ENCODE measurements at regions not wholly inside any gene's neighbourhood (a gene's known extent, or its start where the extent isn't known, plus 50 kb on each side); places are given as distances from the start of the nearest gene placed in this dataset.

DNA sequence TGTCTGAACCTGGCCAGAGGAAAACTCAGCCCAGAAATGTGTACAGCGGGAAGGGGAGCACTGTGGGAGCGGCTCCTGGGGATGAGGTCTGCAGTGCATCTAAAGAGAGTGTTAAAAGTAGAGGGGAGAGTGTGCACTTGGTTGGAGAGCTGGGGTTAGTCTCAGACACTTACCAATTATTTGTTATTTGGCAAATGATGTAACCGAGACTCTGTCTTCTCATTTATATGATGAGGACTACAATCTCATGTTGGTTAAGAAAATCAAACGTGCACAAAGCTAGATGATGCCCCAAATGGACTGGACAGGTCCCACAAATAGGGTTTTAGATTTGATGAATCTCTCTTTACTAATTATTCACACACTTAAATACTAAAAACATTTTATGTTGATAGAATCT lies 962.4 kb downstream of the GATA3 start:
- DNase-seq (ENCODE audit: low spot score), result no peak
- TF ChIP-seq, protein P1, sequence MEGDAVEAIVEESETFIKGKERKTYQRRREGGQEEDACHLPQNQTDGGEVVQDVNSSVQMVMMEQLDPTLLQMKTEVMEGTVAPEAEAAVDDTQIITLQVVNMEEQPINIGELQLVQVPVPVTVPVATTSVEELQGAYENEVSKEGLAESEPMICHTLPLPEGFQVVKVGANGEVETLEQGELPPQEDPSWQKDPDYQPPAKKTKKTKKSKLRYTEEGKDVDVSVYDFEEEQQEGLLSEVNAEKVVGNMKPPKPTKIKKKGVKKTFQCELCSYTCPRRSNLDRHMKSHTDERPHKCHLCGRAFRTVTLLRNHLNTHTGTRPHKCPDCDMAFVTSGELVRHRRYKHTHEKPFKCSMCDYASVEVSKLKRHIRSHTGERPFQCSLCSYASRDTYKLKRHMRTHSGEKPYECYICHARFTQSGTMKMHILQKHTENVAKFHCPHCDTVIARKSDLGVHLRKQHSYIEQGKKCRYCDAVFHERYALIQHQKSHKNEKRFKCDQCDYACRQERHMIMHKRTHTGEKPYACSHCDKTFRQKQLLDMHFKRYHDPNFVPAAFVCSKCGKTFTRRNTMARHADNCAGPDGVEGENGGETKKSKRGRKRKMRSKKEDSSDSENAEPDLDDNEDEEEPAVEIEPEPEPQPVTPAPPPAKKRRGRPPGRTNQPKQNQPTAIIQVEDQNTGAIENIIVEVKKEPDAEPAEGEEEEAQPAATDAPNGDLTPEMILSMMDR (IDR thresholded peaks at IDR 0.05; ENCODE audit: extremely low read depth, missing control alignments), result no peak

DNA sequence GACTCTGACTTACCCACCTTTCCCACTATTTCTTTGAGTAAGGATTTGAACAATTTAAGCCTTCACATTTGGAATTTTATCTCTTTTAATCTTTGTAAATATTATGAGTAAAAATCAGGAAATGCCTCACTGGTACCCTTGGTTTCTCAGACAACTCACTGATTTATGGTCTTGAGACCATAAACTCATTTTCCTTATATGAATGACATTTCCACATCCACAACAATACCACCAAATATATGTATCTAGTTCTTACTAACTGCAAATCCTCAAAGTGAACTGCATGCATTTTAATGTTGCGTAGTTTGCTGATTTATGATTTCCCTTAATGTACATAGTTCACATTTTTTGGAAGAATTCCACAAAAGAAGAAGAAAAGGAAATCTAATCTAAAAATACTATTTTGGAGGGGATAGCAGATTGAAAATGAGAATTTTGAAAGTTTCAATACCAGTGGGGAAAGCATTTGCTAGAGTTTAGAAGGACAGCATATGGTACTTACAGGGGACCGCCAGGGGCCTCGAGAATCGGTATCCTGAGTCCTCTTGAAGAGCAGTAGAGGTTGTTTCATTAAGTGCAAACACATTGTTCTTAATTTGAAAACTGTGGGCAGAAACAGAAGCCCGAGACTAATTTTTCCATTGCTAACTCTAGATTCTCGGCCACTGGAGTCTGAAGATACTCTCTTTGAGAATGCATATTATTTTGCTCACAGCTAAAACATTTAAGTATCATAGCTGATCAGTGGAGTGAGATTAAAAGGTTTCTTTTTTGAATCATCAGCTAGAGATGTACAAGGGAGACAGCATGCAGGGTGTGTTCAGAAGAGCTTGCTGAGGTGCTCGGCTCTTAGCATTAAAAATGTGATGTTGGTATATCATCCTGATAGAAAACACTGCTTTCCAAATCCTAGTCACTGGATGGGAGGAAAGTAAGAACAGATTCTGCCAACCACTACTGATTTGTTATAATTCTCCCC lies 964.0 kb downstream of the GATA3 start:
- TF ChIP-seq, protein P1 (IDR thresholded peaks at IDR 0.05; ENCODE audit: extremely low read depth, missing control alignments), result no peak
- no peak for DNase-seq (ENCODE audit: low spot score)

DNA sequence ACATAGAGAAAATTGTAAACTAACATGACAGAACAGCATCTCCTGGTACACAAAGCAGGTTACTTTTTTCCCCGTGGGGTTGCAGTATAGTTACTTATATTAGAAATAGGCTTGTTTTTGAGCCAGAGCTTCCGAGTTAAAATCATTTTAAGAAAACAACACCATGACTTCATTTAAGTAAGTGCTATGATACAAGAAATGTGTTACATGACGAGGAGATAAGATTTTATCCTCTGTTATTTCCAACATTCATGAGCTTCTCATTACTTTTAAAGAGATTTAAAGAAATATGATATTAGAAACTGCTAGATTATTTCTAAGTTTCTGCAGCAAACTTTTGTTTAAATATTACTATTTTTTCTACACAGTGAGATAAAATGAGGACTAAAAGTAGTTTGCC lies 968.7 kb downstream of the GATA3 start:
- DNase-seq (ENCODE audit: low spot score), result no peak
- TF ChIP-seq, protein P1 (IDR thresholded peaks at IDR 0.05; ENCODE audit: extremely low read depth, missing control alignments), result no peak

DNA sequence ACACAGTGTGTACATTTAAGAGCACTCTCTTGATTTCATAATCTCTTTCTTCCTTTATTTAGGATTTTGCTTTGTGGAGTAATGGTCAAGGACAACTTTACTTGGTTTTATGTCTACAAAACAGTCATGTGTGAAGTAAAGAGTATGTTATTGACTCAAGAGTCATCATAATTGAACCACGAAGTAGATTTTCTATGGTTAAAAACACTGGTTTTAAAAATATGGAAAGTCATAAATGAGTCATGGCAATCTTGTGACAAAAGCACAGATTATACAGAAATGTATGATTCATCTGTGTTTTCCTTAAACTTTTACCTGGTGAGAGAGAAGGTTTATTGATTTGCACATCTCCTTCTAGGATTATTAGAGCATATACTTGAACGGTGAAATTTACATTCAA lies 969.7 kb downstream of the GATA3 start:
- TF ChIP-seq, protein P1 (IDR thresholded peaks at IDR 0.05; ENCODE audit: extremely low read depth, missing control alignments), result no peak
- no peak for DNase-seq (ENCODE audit: low spot score)

DNA sequence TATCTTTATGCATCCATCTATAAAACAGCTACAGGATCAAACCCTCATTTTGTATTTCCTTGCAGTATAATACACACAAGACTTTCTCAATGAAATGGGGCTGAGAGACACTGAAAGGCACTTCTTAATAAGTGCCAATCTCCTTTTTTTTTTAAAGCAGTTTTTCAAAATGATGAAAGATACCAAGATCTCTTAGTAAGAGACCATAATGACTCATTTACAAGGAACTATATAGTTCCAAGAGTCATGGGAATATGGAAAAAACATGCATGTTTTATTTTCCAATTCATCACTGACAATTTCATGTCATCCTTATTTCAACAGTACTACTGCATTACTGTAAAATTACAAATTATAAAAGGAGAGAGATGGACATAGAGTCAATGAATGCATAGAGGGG lies 973.7 kb downstream of the GATA3 start:
- DNase-seq (ENCODE audit: low spot score), result no peak
- TF ChIP-seq, protein P1 (IDR thresholded peaks at IDR 0.05; ENCODE audit: extremely low read depth, missing control alignments), result no peak

DNA sequence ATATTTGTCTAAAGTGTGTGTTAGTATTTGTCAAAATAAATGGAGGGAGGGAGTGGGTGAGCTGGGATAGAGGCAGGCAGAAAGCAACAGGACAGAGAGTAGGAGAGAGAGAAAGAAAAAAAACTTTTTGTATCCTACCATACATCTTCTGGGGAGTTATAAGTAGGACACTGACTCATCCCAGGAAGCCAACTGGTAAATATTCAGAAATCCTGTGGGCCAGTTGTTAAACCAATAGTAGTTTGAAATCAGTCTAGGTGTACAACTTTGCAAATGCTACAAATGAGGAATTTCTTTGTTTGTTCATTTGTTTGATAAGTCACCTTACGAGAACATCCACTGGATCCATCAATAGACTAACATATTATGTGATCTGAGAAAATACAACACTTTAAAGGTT lies 980.9 kb downstream of the GATA3 start:
- TF ChIP-seq, protein P1 (IDR thresholded peaks at IDR 0.05; ENCODE audit: extremely low read depth, missing control alignments), result no peak

DNA sequence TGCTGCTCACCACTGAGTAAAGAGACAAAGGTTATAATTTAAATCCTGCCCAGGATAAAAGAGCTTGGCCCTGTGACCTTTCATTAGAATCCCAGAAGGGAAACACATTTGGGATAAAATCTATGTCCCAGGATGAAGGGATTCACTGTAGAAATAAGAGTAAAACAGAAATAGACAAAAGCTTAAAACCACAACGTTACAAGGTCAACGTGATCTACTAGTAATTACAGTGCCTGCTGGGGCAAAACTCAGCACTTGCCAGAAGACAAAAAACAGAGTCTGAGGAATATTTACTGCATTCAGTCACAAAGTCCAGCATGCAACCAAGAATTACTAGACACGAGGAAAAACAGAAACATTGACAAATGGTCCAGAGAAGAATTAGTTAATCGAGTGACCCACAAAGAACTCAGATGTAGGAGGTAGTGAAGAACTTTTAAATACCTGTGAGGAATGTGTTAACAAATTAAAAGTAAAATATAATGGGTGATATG lies 982.3 kb downstream of the GATA3 start:
- TF ChIP-seq, protein P1 (IDR thresholded peaks at IDR 0.05; ENCODE audit: extremely low read depth, missing control alignments), result no peak
- DNase-seq (ENCODE audit: low spot score), result no peak

More for the DNA sequence above, 980.9 kb downstream of the GATA3 start:
- DNase-seq (ENCODE audit: low spot score), result no peak

Measured in GM20000 (cell line).